K562 (cell line): ENCODE measurements at regions not wholly inside any gene's neighbourhood (a gene's known extent, or its start where the extent isn't known, plus 50 kb on each side); places are given as distances from the start of the nearest gene placed in this dataset.

Experiments
- ATAC-seq: fragments of 200-7000 bp; cut with Tn5 transposase; 3 replicates; pipeline ENCODE4 v1.9.1; 2020; ENCODE audit warnings: moderate library complexity
- BruUV-seq: library from RNA; stranded (reverse); fragments of 400-500 nt; replicated peaks from 2 replicates; lab custom pipeline; 2021; lab: Mats Ljungman, UMichigan
- CTCF ChIA-PET: fragments of 300-600 bp; formaldehyde crosslinking; extraction: SDS; loops from one replicate; lab custom pipeline; 2021; ENCODE audit warnings: low intra/inter-chr PET ratio; lab: Yijun Ruan, JAX
- POLR2A ChIA-PET: fragments of 300-600, 350-650 bp; sonication (Branson Sonifier 250); formaldehyde crosslinking; extraction: SDS; loops from one replicate; lab custom pipeline; 2021; ENCODE audit warnings: antibody characterized with exemption, inconsistent platforms; lab: Yijun Ruan, JAX
- DNase-seq, 4 experiments: peaks; one replicate each; pipeline versions ENCODE4 v3.0.0 to v3.0.0-alpha.2; 2011 to 2018; ENCODE audit warnings: low spot score in 3 of 4, mixed read lengths in 3 of 4; ENCODE audit errors: extremely low read depth in 1 of 4
- FAIRE-seq: peaks from 2 replicates; lab custom pipeline; 2011; peaks lifted over from hg19 to GRCh38; lab: Jason Lieb, UNC
- H2AFZ ChIP-seq: 2 replicates; pipeline ENCODE4 v1.6.0; 2011; ENCODE audit warnings: low read depth, low read length, control low read depth, inconsistent platforms
- H3K27ac ChIP-seq: fragments of 200-600 bp; 3 replicates; pipeline ENCODE4 v1.8.0; 2011; ENCODE audit warnings: low read depth, mild to moderate bottlenecking, control low read depth, inconsistent platforms, low read length, moderate library complexity, mixed read lengths; ENCODE audit errors: extremely low read depth
- H3K27me3 ChIP-seq, 2 experiments: fragments of 300-600 bp in 1 of 2; 2 replicates in 1 of 2; 3 replicates in 1 of 2; pipeline versions ENCODE4 v1.6.0 to v1.8.0; 2011; ENCODE audit warnings: inconsistent platforms in 2 of 2, low read length in 2 of 2, mild to moderate bottlenecking in 1 of 2, mixed read lengths in 1 of 2, moderate library complexity in 1 of 2; ENCODE audit not compliant: control insufficient read depth in 2 of 2, insufficient read depth in 2 of 2
- H3K36me3 ChIP-seq: fragments of 300-600 bp; 3 replicates; pipeline ENCODE4 v1.8.0; 2011; ENCODE audit warnings: mild to moderate bottlenecking, low read length, inconsistent platforms; ENCODE audit not compliant: control insufficient read depth, insufficient read depth
- H3K4me1 ChIP-seq, 2 experiments: fragments of 200-600 bp in 1 of 2; replicated peaks in 1 of 2; 2 replicates in 1 of 2; 3 replicates in 1 of 2; pipeline versions ENCODE4 v1.5.1 to v1.8.0; 2011; ENCODE audit warnings: inconsistent platforms in 2 of 2, low read length in 2 of 2, mild to moderate bottlenecking in 1 of 2, mixed read lengths in 1 of 2, moderate library complexity in 1 of 2; ENCODE audit not compliant: control insufficient read depth in 2 of 2, insufficient read depth in 2 of 2
- H3K4me2 ChIP-seq: 2 replicates; pipeline ENCODE4 v1.6.1; 2011; ENCODE audit warnings: low read length, control low read depth, inconsistent platforms, mixed read lengths; ENCODE audit not compliant: insufficient read depth
- H3K4me3 ChIP-seq: fragments of 200-600 bp; sonication (generic), shearing (Covaris generic); 2 replicates; pipeline ENCODE4 v1.5.1; 2016; ENCODE audit warnings: control low read depth, inconsistent platforms
- H3K79me2 ChIP-seq: fragments of 200-600 bp; 3 replicates; pipeline ENCODE4 v1.8.0; 2011; ENCODE audit warnings: low read length, inconsistent platforms; ENCODE audit not compliant: control insufficient read depth, insufficient read depth
- H3K9ac ChIP-seq, 2 experiments: 2 replicates each; pipeline versions ENCODE4 v1.6.0 to v1.6.1; 2011; ENCODE audit warnings: low read depth in 2 of 2, low read length in 2 of 2, control low read depth in 1 of 2, inconsistent platforms in 1 of 2, mild to moderate bottlenecking in 1 of 2, mixed read lengths in 1 of 2; ENCODE audit not compliant: insufficient read depth in 1 of 2
- H3K9me1 ChIP-seq: one replicate; pipeline ENCODE4 v1.6.0; 2011; ENCODE audit warnings: inconsistent platforms, mild to moderate bottlenecking, low read length, moderate library complexity; ENCODE audit not compliant: control insufficient read depth, insufficient read depth
- H3K9me3 ChIP-seq: replicated peaks from 2 replicates; pipeline ENCODE4 v1.5.1; 2011; ENCODE audit warnings: low read depth, low read length, inconsistent platforms; ENCODE audit not compliant: control insufficient read depth, insufficient read depth
- H4K20me1 ChIP-seq: replicated peaks from 2 replicates; pipeline ENCODE4 v1.6.1; 2011; ENCODE audit warnings: low read length, inconsistent platforms, mixed read lengths; ENCODE audit not compliant: control insufficient read depth, insufficient read depth
- E2F5 ChIP-seq: sonication (generic); formaldehyde crosslinking; IDR thresholded peaks from 2 replicates; pipeline ENCODE4 v1.8.0; 2022; ENCODE audit warnings: mild to moderate bottlenecking, missing genetic modification reagents
- FOXA3 ChIP-seq, 2 experiments: fragments of 450-650 bp in 1 of 2; sonication (generic) in 1 of 2; formaldehyde crosslinking; IDR thresholded peaks in 1 of 2; conservative IDR thresholded peaks in 1 of 2; 2 replicates each; pipeline versions ENCODE4 v1.4.0 to v1.8.0; 2020 to 2022; ENCODE audit warnings: mild to moderate bottlenecking in 2 of 2, missing genetic modification reagents in 1 of 2
- HMG20A ChIP-seq: fragments of 450-650 bp; formaldehyde crosslinking; conservative IDR thresholded peaks from 2 replicates; pipeline ENCODE4 v1.4.0; 2020; ENCODE audit warnings: mild to moderate bottlenecking, mixed read lengths
- MLX ChIP-seq, 2 experiments: fragments of 450-650 bp in 1 of 2; sonication (generic) in 1 of 2; formaldehyde crosslinking; conservative IDR thresholded peaks; 2 replicates each; pipeline versions ENCODE4 v1.4.0 to v1.8.1; 2020 to 2022; ENCODE audit warnings: mild to moderate bottlenecking in 1 of 2, missing genetic modification reagents in 1 of 2
- MXI1 ChIP-seq: IDR thresholded peaks from 2 replicates; pipeline ENCODE4 v1.6.1; 2011; ENCODE audit warnings: low read depth, mild to moderate bottlenecking, improper control_type of control experiment, low read length
- NELFE ChIP-seq: IDR thresholded peaks from 2 replicates; pipeline ENCODE4 v1.6.1; 2011; ENCODE audit warnings: mild to moderate bottlenecking; ENCODE audit not compliant: insufficient read depth, insufficient read length
- SIN3A ChIP-seq, 2 experiments: fragments of 150-350 bp in 1 of 2; IDR thresholded peaks; 2 replicates each; pipeline ENCODE4 v1.6.1; 2011 to 2016; ENCODE audit warnings: borderline replicate concordance in 2 of 2, low read depth in 2 of 2, low read length in 2 of 2, mild to moderate bottlenecking in 2 of 2, moderate library complexity in 2 of 2; ENCODE audit not compliant: control insufficient read depth in 1 of 2
- TARDBP ChIP-seq: fragments of 450-650 bp; IDR thresholded peaks from 2 replicates; pipeline ENCODE4 v1.6.1; 2016
- ZNF324 ChIP-seq: fragments of 250-450 bp; sonication (Bioruptor Pico); IDR thresholded peaks from 2 replicates; pipeline ENCODE4 v1.4.0; 2020; ENCODE audit warnings: mild to moderate bottlenecking
- WGBS: fragments of 100-300 bp; shearing (Covaris generic); methylation state at CpG from one replicate; pipeline ENCODE4 v1.1.6; 2016; ENCODE audit warnings: low coverage, mixed read lengths; ENCODE audit not compliant: insufficient coverage; ENCODE audit errors: missing lambda C conversion rate; 5-methylcytosine and 5-hydroxymethylcytosine counted together
- in situ Hi-C: fragments of 300-500 bp; cut with MboI; formaldehyde crosslinking; loops from 4 replicates; pipeline ENCODE4 v1.15.0; 2018; ENCODE audit warnings: inconsistent platforms, mixed read lengths
- intact Hi-C: fragments of 100-400 bp; cut with micrococcal nuclease; formaldehyde crosslinking; loops from 2 replicates; pipeline ENCODE4 v1.14.2; 2022
- TF ChIP-seq, protein P1 (sequence below): IDR thresholded peaks from 3 replicates; pipeline ENCODE4 v1.6.1; 2011; ENCODE audit warnings: borderline replicate concordance, mild to moderate bottlenecking; ENCODE audit not compliant: insufficient read length, insufficient read depth
- TF ChIP-seq, protein P2 (sequence below): fragments of 250-450 bp; sonication (Bioruptor Pico); IDR thresholded peaks from 2 replicates; pipeline ENCODE4 v1.8.0; 2022; ENCODE audit warnings: moderate library complexity, mild to moderate bottlenecking, inconsistent platforms

- no peaks in the 10 kb centered on the region for H3K4me1 ChIP-seq
- no peak overlapping the region for H3K27ac ChIP-seq
- H3K27me3 ChIP-seq = no peaks in the 10 kb centered on the region
- TF ChIP-seq, protein P1, sequence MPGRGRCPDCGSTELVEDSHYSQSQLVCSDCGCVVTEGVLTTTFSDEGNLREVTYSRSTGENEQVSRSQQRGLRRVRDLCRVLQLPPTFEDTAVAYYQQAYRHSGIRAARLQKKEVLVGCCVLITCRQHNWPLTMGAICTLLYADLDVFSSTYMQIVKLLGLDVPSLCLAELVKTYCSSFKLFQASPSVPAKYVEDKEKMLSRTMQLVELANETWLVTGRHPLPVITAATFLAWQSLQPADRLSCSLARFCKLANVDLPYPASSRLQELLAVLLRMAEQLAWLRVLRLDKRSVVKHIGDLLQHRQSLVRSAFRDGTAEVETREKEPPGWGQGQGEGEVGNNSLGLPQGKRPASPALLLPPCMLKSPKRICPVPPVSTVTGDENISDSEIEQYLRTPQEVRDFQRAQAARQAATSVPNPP = no peak
- TF ChIP-seq E2F5 = no peak
- TF ChIP-seq FOXA3 (CRISPR knock-in tag; conservative IDR thresholded peaks at IDR 0.05 in 1 of 2, IDR thresholded peaks at IDR 0.05 in 1 of 2) = no peak
- TF ChIP-seq, protein P2, sequence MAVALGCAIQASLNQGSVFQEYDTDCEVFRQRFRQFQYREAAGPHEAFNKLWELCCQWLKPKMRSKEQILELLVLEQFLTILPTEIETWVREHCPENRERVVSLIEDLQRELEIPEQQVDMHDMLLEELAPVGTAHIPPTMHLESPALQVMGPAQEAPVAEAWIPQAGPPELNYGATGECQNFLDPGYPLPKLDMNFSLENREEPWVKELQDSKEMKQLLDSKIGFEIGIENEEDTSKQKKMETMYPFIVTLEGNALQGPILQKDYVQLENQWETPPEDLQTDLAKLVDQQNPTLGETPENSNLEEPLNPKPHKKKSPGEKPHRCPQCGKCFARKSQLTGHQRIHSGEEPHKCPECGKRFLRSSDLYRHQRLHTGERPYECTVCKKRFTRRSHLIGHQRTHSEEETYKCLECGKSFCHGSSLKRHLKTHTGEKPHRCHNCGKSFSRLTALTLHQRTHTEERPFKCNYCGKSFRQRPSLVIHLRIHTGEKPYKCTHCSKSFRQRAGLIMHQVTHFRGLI = no peak
- no peak for TF ChIP-seq SIN3A (IDR thresholded peaks at IDR 0.05; ENCODE audit: borderline replicate concordance in 2 of 2, control insufficient read depth in 1 of 2, low read depth in 2 of 2, low read length in 2 of 2)
- no peak for TF ChIP-seq MXI1
- no peak for TF ChIP-seq HMG20A
- TF ChIP-seq MLX (CRISPR knock-in tag; conservative IDR thresholded peaks at IDR 0.05) = no peak
- no peak for TF ChIP-seq NELFE
- no peak for TF ChIP-seq TARDBP
- no peak for TF ChIP-seq ZNF324 (CRISPR knock-in tag)
- ATAC-seq (no peak), DNase-seq (no peak), FAIRE-seq (no peak)
- H3K4me2 ChIP-seq = no peak overlapping the region
- 0% methylated on average over 7 of the region's 7 CpGs for WGBS
- POLR2A ChIA-PET = no interaction called here
- H2AFZ ChIP-seq = no peak overlapping the region
- no peak overlapping the region for H3K9ac ChIP-seq
- intact Hi-C loops (no loop called here), in situ Hi-C loops (no loop called here)
- no peaks in the 10 kb centered on the region for H3K36me3 ChIP-seq
- H3K9me1 ChIP-seq = no peaks in the 10 kb centered on the region
- no peaks in the 10 kb centered on the region for H3K9me3 ChIP-seq
- no TSS peak for BruUV-seq
- CTCF ChIA-PET = no interaction called here
- no peak overlapping the region for H3K4me3 ChIP-seq
- no peaks in the 10 kb centered on the region for H4K20me1 ChIP-seq
- H3K79me2 ChIP-seq = no peaks in the 10 kb centered on the region
Observed at GRCh38 chr10:52499281-52499680, 185.2 kb downstream of the DKK1 start.
